ENCODE measurements at regions not wholly inside any gene's neighbourhood (a gene's known extent, or its start where the extent isn't known, plus 50 kb on each side); places are given as distances from the start of the nearest gene placed in this dataset.

DNA sequence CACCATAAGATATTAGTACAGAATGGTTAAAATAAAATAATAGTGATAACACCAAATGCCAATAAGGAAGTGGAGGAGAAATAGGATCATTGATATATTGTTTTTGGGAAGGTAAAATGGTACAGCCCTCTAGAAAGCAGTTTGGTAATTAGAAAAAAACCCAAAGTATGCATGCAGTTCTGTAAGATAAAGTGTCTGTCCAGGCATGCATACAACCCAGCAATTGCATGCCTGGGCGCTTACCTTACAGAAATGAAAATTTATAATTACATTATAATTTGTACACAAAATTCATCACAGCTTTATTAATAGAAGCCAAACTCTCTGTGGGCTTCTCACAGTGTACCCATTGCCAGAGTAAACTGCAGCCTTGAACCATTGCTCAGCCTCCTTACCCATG, 124.7 kb downstream of the TTC6 start:
- BruUV-seq (replicated peaks): no TSS peak
- no peak for DNase-seq (ENCODE audit: low spot score)
- CTCF ChIA-PET: no interaction called here
- H3K27ac ChIP-seq (ENCODE audit: low read depth, low read length, poor library complexity, severe bottlenecking): no peak overlapping the region
- TF ChIP-seq, protein P1, sequence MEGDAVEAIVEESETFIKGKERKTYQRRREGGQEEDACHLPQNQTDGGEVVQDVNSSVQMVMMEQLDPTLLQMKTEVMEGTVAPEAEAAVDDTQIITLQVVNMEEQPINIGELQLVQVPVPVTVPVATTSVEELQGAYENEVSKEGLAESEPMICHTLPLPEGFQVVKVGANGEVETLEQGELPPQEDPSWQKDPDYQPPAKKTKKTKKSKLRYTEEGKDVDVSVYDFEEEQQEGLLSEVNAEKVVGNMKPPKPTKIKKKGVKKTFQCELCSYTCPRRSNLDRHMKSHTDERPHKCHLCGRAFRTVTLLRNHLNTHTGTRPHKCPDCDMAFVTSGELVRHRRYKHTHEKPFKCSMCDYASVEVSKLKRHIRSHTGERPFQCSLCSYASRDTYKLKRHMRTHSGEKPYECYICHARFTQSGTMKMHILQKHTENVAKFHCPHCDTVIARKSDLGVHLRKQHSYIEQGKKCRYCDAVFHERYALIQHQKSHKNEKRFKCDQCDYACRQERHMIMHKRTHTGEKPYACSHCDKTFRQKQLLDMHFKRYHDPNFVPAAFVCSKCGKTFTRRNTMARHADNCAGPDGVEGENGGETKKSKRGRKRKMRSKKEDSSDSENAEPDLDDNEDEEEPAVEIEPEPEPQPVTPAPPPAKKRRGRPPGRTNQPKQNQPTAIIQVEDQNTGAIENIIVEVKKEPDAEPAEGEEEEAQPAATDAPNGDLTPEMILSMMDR (conservative IDR thresholded peaks at IDR 0.05; ENCODE audit: low read depth, low read length): no peak
- no peak for TF ChIP-seq EZH2 (IDR thresholded peaks at IDR 0.05; ENCODE audit: borderline replicate concordance, low read depth, low read length, poor library complexity, severe bottlenecking)
- POLR2A ChIA-PET (ENCODE audit: low non-redundant PET): no interaction called here
- H3K27me3 ChIP-seq (replicated peaks; ENCODE audit: insufficient read depth, low read depth, low read length, poor library complexity): no peaks in the 10 kb centered on the region
- intact Hi-C loops (cut with micrococcal nuclease; ENCODE audit: unreplicated experiment): no loop called here
- H3K4me3 ChIP-seq (ENCODE audit: low read depth, low read length, poor library complexity, severe bottlenecking): no peak overlapping the region
- no peaks in the 10 kb centered on the region for H3K36me3 ChIP-seq (ENCODE audit: insufficient read depth, low read length, poor library complexity, severe bottlenecking)
- H3K9me3 ChIP-seq (ENCODE audit: low read depth, low read length, poor library complexity, severe bottlenecking): no peaks in the 10 kb centered on the region
- no peaks in the 10 kb centered on the region for H3K4me1 ChIP-seq (ENCODE audit: insufficient read depth, low read length, poor library complexity, severe bottlenecking)

- Histone ChIP-seq H3K36me3 (ENCODE audit: insufficient read depth, low read length, poor library complexity, severe bottlenecking) (no peaks in the 10 kb centered on the region), H3K4me3 (ENCODE audit: low read depth, low read length, poor library complexity, severe bottlenecking) (no peak overlapping the region), H3K4me1 (ENCODE audit: insufficient read depth, low read length, poor library complexity, severe bottlenecking) (no peaks in the 10 kb centered on the region), H3K27ac (ENCODE audit: low read depth, low read length, poor library complexity, severe bottlenecking) (no peak overlapping the region), H3K9me3 (ENCODE audit: low read depth, low read length, poor library complexity, severe bottlenecking) (no peaks in the 10 kb centered on the region), H3K27me3 (replicated peaks; ENCODE audit: insufficient read depth, low read depth, low read length, poor library complexity) (no peaks in the 10 kb centered on the region)
- POLR2A ChIA-PET (ENCODE audit: low non-redundant PET): no interaction called here
- BruUV-seq (replicated peaks): no TSS peak
- intact Hi-C loops (cut with micrococcal nuclease; ENCODE audit: unreplicated experiment): no loop called here
- no peak for TF ChIP-seq EZH2 (IDR thresholded peaks at IDR 0.05; ENCODE audit: borderline replicate concordance, low read depth, low read length, poor library complexity, severe bottlenecking)
- TF ChIP-seq, protein P1 (conservative IDR thresholded peaks at IDR 0.05; ENCODE audit: low read depth, low read length): no peak
- CTCF ChIA-PET: no interaction called here
- no peak for DNase-seq (ENCODE audit: low spot score)
Observed at GRCh38 chr14:37721976-37722659, 126.7 kb downstream of the TTC6 start.

- Histone ChIP-seq H3K36me3 (ENCODE audit: insufficient read depth, low read length, poor library complexity, severe bottlenecking) (no peaks in the 10 kb centered on the region), H3K4me3 (ENCODE audit: low read depth, low read length, poor library complexity, severe bottlenecking) (no peak overlapping the region), H3K27ac (ENCODE audit: low read depth, low read length, poor library complexity, severe bottlenecking) (no peak overlapping the region), H3K4me1 (ENCODE audit: insufficient read depth, low read length, poor library complexity, severe bottlenecking) (no peaks in the 10 kb centered on the region), H3K9me3 (ENCODE audit: low read depth, low read length, poor library complexity, severe bottlenecking) (no peaks in the 10 kb centered on the region), H3K27me3 (replicated peaks; ENCODE audit: insufficient read depth, low read depth, low read length, poor library complexity) (no peaks in the 10 kb centered on the region)
- CTCF ChIA-PET: no interaction called here
- BruUV-seq (replicated peaks): no TSS peak
- no peak for TF ChIP-seq EZH2 (IDR thresholded peaks at IDR 0.05; ENCODE audit: borderline replicate concordance, low read depth, low read length, poor library complexity, severe bottlenecking)
- TF ChIP-seq, protein P1 (conservative IDR thresholded peaks at IDR 0.05; ENCODE audit: low read depth, low read length): no peak
- DNase-seq (ENCODE audit: low spot score): no peak
- intact Hi-C loops (cut with micrococcal nuclease; ENCODE audit: unreplicated experiment): no loop called here
- POLR2A ChIA-PET (ENCODE audit: low non-redundant PET): no interaction called here
Observed at GRCh38 chr14:37723515-37723914, 128.1 kb downstream of the TTC6 start.
